GM23338 (cell line): ENCODE measurements at regions not wholly inside any gene's neighbourhood (a gene's known extent, or its start where the extent isn't known, plus 50 kb on each side); places are given as distances from the start of the nearest gene placed in this dataset.

Experiments used
- ATAC-seq: fragments of 200-7000 bp; cut with Tn5 transposase; 3 replicates; pipeline ENCODE4 v1.9.1; 2020
- DNase-seq: peaks from one replicate; pipeline ENCODE4 v3.0.0-alpha.2; 2015; ENCODE audit warnings: low spot score
- H2AFZ ChIP-seq: fragments of 200-600 bp; sonication (generic); 2 replicates; pipeline ENCODE4 v1.8.0; 2016; ENCODE audit warnings: antibody characterized with exemption, mild to moderate bottlenecking, moderate library complexity
- H3F3A ChIP-seq: fragments of 200-600 bp; sonication (generic); replicated peaks from 2 replicates; pipeline ENCODE4 v1.8.0; 2017; ENCODE audit warnings: antibody characterized with exemption, mixed run types, low read depth
- H3K27ac ChIP-seq: fragments of 200-600 bp; sonication (generic); 2 replicates; pipeline ENCODE4 v1.6.1; 2016; ENCODE audit warnings: low read depth
- H3K27me3 ChIP-seq: fragments of 200-600 bp; sonication (generic); 2 replicates; pipeline ENCODE4 v1.8.0; 2016; ENCODE audit warnings: mild to moderate bottlenecking, mixed run types, moderate library complexity; ENCODE audit not compliant: insufficient read depth
- H3K36me3 ChIP-seq: fragments of 200-600 bp; sonication (generic); 2 replicates; pipeline ENCODE4 v1.8.0; 2016; ENCODE audit warnings: mild to moderate bottlenecking; ENCODE audit not compliant: insufficient read depth
- H3K4me1 ChIP-seq: fragments of 200-600 bp; sonication (generic); 2 replicates; pipeline ENCODE4 v1.8.0; 2016; ENCODE audit warnings: mild to moderate bottlenecking, moderate library complexity; ENCODE audit not compliant: insufficient read depth
- H3K4me2 ChIP-seq: fragments of 200-600 bp; sonication (generic); 2 replicates; pipeline ENCODE4 v1.7.1; 2017; ENCODE audit warnings: mixed run types
- H3K4me3 ChIP-seq: fragments of 200-600 bp; sonication (generic); 2 replicates; pipeline ENCODE4 v1.6.1; 2016; ENCODE audit warnings: mixed run types
- H3K79me2 ChIP-seq: fragments of 200-600 bp; sonication (generic); replicated peaks from 2 replicates; pipeline ENCODE4 v1.8.0; 2017; ENCODE audit warnings: mild to moderate bottlenecking; ENCODE audit not compliant: insufficient read depth
- H3K9me2 ChIP-seq: fragments of 200-600 bp; sonication (generic); 2 replicates; pipeline ENCODE4 v1.8.0; 2017; ENCODE audit not compliant: insufficient read depth
- H4K20me1 ChIP-seq: fragments of 200-600 bp; sonication (generic); replicated peaks from 2 replicates; pipeline ENCODE4 v1.8.0; 2017; ENCODE audit warnings: mild to moderate bottlenecking; ENCODE audit not compliant: insufficient read depth
- H3K27ac Mint-ChIP-seq: 2 replicates; pipeline ENCODE4 v1.8.0; 2020; ENCODE audit warnings: inconsistent platforms, mild to moderate bottlenecking, moderate library complexity, mixed read lengths
- H3K27me3 Mint-ChIP-seq: 3 replicates; pipeline ENCODE4 v1.8.0; 2022; ENCODE audit warnings: low read depth, mild to moderate bottlenecking, moderate library complexity, mixed read lengths, inconsistent platforms; ENCODE audit not compliant: insufficient read depth, poor library complexity
- H3K36me3 Mint-ChIP-seq: 3 replicates; pipeline ENCODE4 v1.8.0; 2021; ENCODE audit warnings: low read depth, mild to moderate bottlenecking, inconsistent platforms, moderate library complexity, mixed read lengths
- H3K4me1 Mint-ChIP-seq: 3 replicates; pipeline ENCODE4 v1.8.0; 2020; ENCODE audit warnings: mild to moderate bottlenecking, inconsistent platforms, mixed read lengths
- H3K4me3 Mint-ChIP-seq: 3 replicates; pipeline ENCODE4 v1.8.0; 2021; ENCODE audit warnings: moderate library complexity, mild to moderate bottlenecking, inconsistent platforms, mixed read lengths
- H3K9me3 Mint-ChIP-seq: 3 replicates; pipeline ENCODE4 v1.8.0; 2020; ENCODE audit warnings: moderate library complexity, mild to moderate bottlenecking, inconsistent platforms, mixed read lengths
- CREB1 ChIP-seq: fragments of 250-450 bp; sonication (Bioruptor Pico); IDR thresholded peaks from 2 replicates; pipeline ENCODE4 v1.5.0; 2020; ENCODE audit warnings: low read depth, mild to moderate bottlenecking, moderate library complexity
- CTCF ChIP-seq, 2 experiments: fragments of 200-600 bp in 1 of 2; sonication (generic) in 1 of 2; conservative IDR thresholded peaks; 2 replicates each; pipeline versions ENCODE4 v1.5.1 to v1.6.1; 2016 to 2017; ENCODE audit warnings: antibody characterized with exemption in 2 of 2, low read depth in 2 of 2, mild to moderate bottlenecking in 2 of 2, moderate library complexity in 1 of 2
- ETS1 ChIP-seq: IDR thresholded peaks from 2 replicates; pipeline ENCODE4 v1.6.1; 2016; ENCODE audit warnings: antibody characterized with exemption
- EZH2 ChIP-seq: fragments of 200-600 bp; sonication (generic); IDR thresholded peaks from one replicate; pipeline ENCODE4 v1.8.0; 2017; ENCODE audit warnings: antibody characterized with exemption, mild to moderate bottlenecking, low read depth; ENCODE audit not compliant: unreplicated experiment
- EZH2phosphoT487 ChIP-seq: fragments of 200-600 bp; sonication (generic); IDR thresholded peaks from one replicate; pipeline ENCODE4 v1.8.1; 2018; ENCODE audit warnings: antibody characterized with exemption; ENCODE audit not compliant: unreplicated experiment
- JUNB ChIP-seq: IDR thresholded peaks from one replicate; pipeline ENCODE4 v1.6.1; 2016; ENCODE audit warnings: antibody characterized with exemption; ENCODE audit not compliant: unreplicated experiment
- NANOG ChIP-seq: IDR thresholded peaks from 2 replicates; pipeline ENCODE4 v1.6.1; 2016; ENCODE audit warnings: antibody characterized with exemption, borderline replicate concordance
- POLR2AphosphoS5 ChIP-seq: IDR thresholded peaks from 2 replicates; pipeline ENCODE4 v1.6.1; 2016; ENCODE audit warnings: antibody characterized with exemption, low read depth
- REST ChIP-seq: IDR thresholded peaks from one replicate; pipeline ENCODE4 v1.6.1; 2018; ENCODE audit warnings: antibody characterized with exemption; ENCODE audit not compliant: unreplicated experiment
- STAT1 ChIP-seq: IDR thresholded peaks from one replicate; pipeline ENCODE4 v1.6.1; 2016; ENCODE audit warnings: antibody characterized with exemption; ENCODE audit not compliant: unreplicated experiment
- ZNF114 ChIP-seq: fragments of 250-450 bp; sonication (Bioruptor Pico); IDR thresholded peaks from 2 replicates; pipeline ENCODE4 v1.5.0; 2020; ENCODE audit warnings: mild to moderate bottlenecking, moderate library complexity
- ZNF331 ChIP-seq: fragments of 250-450 bp; sonication (Bioruptor Pico); IDR thresholded peaks from 2 replicates; pipeline ENCODE4 v1.5.0; 2020; ENCODE audit warnings: low read depth, mild to moderate bottlenecking, moderate library complexity

GRCh38 chr3:66863205-66864111 lies 134.6 kb upstream of the KBTBD8 start (continued):
- no peak for TF ChIP-seq ETS1
- no peak for TF ChIP-seq REST
- TF ChIP-seq EZH2phosphoT487: no peak
- TF ChIP-seq POLR2AphosphoS5: no peak

GRCh38 chr3:66884659-66885058 lies 113.4 kb upstream of the KBTBD8 start:
- ATAC-seq: no peak
- H3K4me1 Mint-ChIP-seq: peaks cover 7% of the 10 kb centered on the region
- H3K27me3 Mint-ChIP-seq: no peaks in the 10 kb centered on the region
- no peak for TF ChIP-seq EZH2phosphoT487
- no peak for TF ChIP-seq ETS1
- TF ChIP-seq ZNF331 (CRISPR knock-in tag): no peak
- no peak for TF ChIP-seq CTCF (conservative IDR thresholded peaks at IDR 0.05; ENCODE audit: low read depth in 2 of 2)
- TF ChIP-seq CREB1 (CRISPR knock-in tag): no peak
- TF ChIP-seq NANOG: no peak
- no peak for TF ChIP-seq ZNF114
- TF ChIP-seq JUNB: no peak
- TF ChIP-seq REST: no peak
- TF ChIP-seq POLR2AphosphoS5: no peak
- no peak for TF ChIP-seq STAT1
- no peak for TF ChIP-seq EZH2

More at GRCh38 chr3:66884659-66885058, 113.4 kb upstream of the KBTBD8 start:
- Mint-ChIP-seq H3K36me3 (no peaks in the 10 kb centered on the region), H3K9me3 (peaks cover 3% of the 10 kb centered on the region; the same call in 1 of the 3 replicates), H3K4me3 (no peak overlapping the region), H3K27ac (no peak overlapping the region)
- peaks cover 4% of the 10 kb centered on the region; the same call in 1 of the 2 replicates for H3K9me2 ChIP-seq
- no peak overlapping the region for H3K4me2 ChIP-seq
- H3F3A ChIP-seq: no peaks in the 10 kb centered on the region
- H3K36me3 ChIP-seq: no peaks in the 10 kb centered on the region
- no peaks in the 10 kb centered on the region for H3K27me3 ChIP-seq
- H2AFZ ChIP-seq: no peak overlapping the region
- no peak overlapping the region for H3K4me3 ChIP-seq
- 0 out of 2 replicates have a peak, but pooled peaks cover 6% of the 10 kb centered on the region for H3K4me1 ChIP-seq
- no peak for DNase-seq
- no peaks in the 10 kb centered on the region for H4K20me1 ChIP-seq
- no peak overlapping the region for H3K27ac ChIP-seq
- H3K79me2 ChIP-seq: no peaks in the 10 kb centered on the region
